Astrocyte (in vitro differentiated cells and primary cell): ENCODE measurements at regions not wholly inside any gene's neighbourhood (a gene's known extent, or its start where the extent isn't known, plus 50 kb on each side); places are given as distances from the start of the nearest gene placed in this dataset.

Experiments used
- DNase-seq: peaks from one replicate; pipeline ENCODE4 v3.0.0-alpha.2; 2010; ENCODE audit warnings: low read depth
- FAIRE-seq: peaks from 2 replicates; lab custom pipeline; 2011; peaks lifted over from hg19 to GRCh38; lab: Jason Lieb, UNC
- H2AFZ ChIP-seq: 2 replicates; pipeline ENCODE4 v1.6.0; 2012; ENCODE audit warnings: low read depth, low read length, inconsistent platforms
- H3K27ac ChIP-seq: 2 replicates; pipeline ENCODE4 v1.5.1; 2011; ENCODE audit warnings: low read depth, low read length, inconsistent platforms
- H3K27me3 ChIP-seq: 2 replicates; pipeline ENCODE4 v1.6.0; 2011; ENCODE audit warnings: low read length, inconsistent platforms; ENCODE audit not compliant: insufficient read depth
- H3K36me3 ChIP-seq: 2 replicates; pipeline ENCODE4 v1.5.1; 2011; ENCODE audit warnings: low read length, inconsistent platforms; ENCODE audit not compliant: insufficient read depth
- H3K4me1 ChIP-seq: 2 replicates; pipeline ENCODE4 v1.5.1; 2011; ENCODE audit warnings: low read length, inconsistent platforms; ENCODE audit not compliant: insufficient read depth
- H3K4me2 ChIP-seq: 2 replicates; pipeline ENCODE4 v1.6.0; 2012; ENCODE audit warnings: low read length, inconsistent platforms
- H3K4me3 ChIP-seq: 2 replicates; pipeline ENCODE4 v1.5.1; 2011; ENCODE audit warnings: low read depth, mild to moderate bottlenecking, low read length, inconsistent platforms; ENCODE audit not compliant: insufficient read depth
- H3K79me2 ChIP-seq: 2 replicates; pipeline ENCODE4 v1.6.0; 2012; ENCODE audit warnings: mild to moderate bottlenecking, low read length, inconsistent platforms; ENCODE audit not compliant: insufficient read depth
- H3K9ac ChIP-seq: 2 replicates; pipeline ENCODE4 v1.6.0; 2012; ENCODE audit warnings: mild to moderate bottlenecking, low read length, inconsistent platforms
- H3K9me3 ChIP-seq: 2 replicates; pipeline ENCODE4 v1.5.1; 2012; ENCODE audit warnings: low read depth, mild to moderate bottlenecking, low read length, inconsistent platforms; ENCODE audit not compliant: insufficient read depth
- H4K20me1 ChIP-seq: 2 replicates; pipeline ENCODE4 v1.6.0; 2012; ENCODE audit warnings: low read length, inconsistent platforms; ENCODE audit not compliant: insufficient read depth
- H3K27ac Mint-ChIP-seq: one replicate; pipeline ENCODE4 v1.8.0; 2021; ENCODE audit warnings: mild to moderate bottlenecking, mixed read lengths; ENCODE audit not compliant: unreplicated experiment
- H3K27me3 Mint-ChIP-seq: one replicate; pipeline ENCODE4 v1.8.0; 2021; ENCODE audit warnings: low read depth, mixed read lengths; ENCODE audit not compliant: unreplicated experiment
- H3K36me3 Mint-ChIP-seq: one replicate; pipeline ENCODE4 v1.8.0; 2021; ENCODE audit warnings: low read depth, mixed read lengths; ENCODE audit not compliant: unreplicated experiment
- H3K4me1 Mint-ChIP-seq: one replicate; pipeline ENCODE4 v1.8.0; 2021; ENCODE audit warnings: low read depth, mixed read lengths; ENCODE audit not compliant: unreplicated experiment
- H3K4me3 Mint-ChIP-seq: one replicate; pipeline ENCODE4 v1.8.0; 2021; ENCODE audit warnings: mild to moderate bottlenecking, moderate library complexity, mixed read lengths; ENCODE audit not compliant: unreplicated experiment
- H3K9me3 Mint-ChIP-seq: one replicate; pipeline ENCODE4 v1.8.0; 2021; ENCODE audit warnings: mild to moderate bottlenecking, mixed read lengths; ENCODE audit not compliant: unreplicated experiment
- EZH2 ChIP-seq: IDR thresholded peaks from 2 replicates; pipeline ENCODE4 v1.6.1; 2012; ENCODE audit warnings: mild to moderate bottlenecking, low read length, inconsistent platforms; ENCODE audit not compliant: insufficient read depth
- TF ChIP-seq, protein P1 (sequence below): IDR thresholded peaks from 2 replicates; pipeline ENCODE4 v1.5.1; 2011; ENCODE audit warnings: low read depth, mild to moderate bottlenecking, inconsistent platforms, low read length, moderate library complexity; ENCODE audit not compliant: insufficient read depth

DNA sequence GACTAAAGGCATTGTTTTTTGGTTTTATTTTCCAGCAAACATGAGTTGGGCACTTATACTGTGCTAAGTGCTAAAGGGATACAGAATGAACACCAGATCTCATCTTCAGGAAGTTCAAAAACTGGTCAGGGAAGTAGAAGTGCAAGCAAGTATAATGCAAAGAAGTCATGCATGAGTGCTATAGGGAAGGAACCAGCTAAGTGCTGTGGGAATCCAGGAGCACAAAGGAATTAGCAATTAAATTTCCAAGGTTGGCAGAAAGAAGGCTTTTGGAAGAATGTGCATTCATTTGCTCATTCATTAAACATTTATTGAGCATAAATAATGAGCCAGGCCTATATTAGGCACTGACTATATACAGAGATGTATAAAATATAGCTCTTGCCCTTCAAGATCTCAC, 143.7 kb upstream of the ARHGAP42 start:
- no peak overlapping the region for H2AFZ ChIP-seq
- Mint-ChIP-seq H3K4me3 (no peak overlapping the region), H3K36me3 (no peaks in the 10 kb centered on the region), H3K27ac (no peak overlapping the region), H3K9me3 (no peaks in the 10 kb centered on the region), H3K27me3 (no peaks in the 10 kb centered on the region), H3K4me1 (peaks cover 7% of the 10 kb centered on the region)
- H3K27ac ChIP-seq = no peak overlapping the region
- H3K9me3 ChIP-seq = no peaks in the 10 kb centered on the region
- DNase-seq (no peak), FAIRE-seq (no peak)
- no peak overlapping the region for H3K4me3 ChIP-seq
- peaks cover 5% of the 10 kb centered on the region for H3K4me1 ChIP-seq
- no peaks in the 10 kb centered on the region for H3K36me3 ChIP-seq
- H3K9ac ChIP-seq = no peak overlapping the region
- TF ChIP-seq EZH2 = no peak
- TF ChIP-seq, protein P1, sequence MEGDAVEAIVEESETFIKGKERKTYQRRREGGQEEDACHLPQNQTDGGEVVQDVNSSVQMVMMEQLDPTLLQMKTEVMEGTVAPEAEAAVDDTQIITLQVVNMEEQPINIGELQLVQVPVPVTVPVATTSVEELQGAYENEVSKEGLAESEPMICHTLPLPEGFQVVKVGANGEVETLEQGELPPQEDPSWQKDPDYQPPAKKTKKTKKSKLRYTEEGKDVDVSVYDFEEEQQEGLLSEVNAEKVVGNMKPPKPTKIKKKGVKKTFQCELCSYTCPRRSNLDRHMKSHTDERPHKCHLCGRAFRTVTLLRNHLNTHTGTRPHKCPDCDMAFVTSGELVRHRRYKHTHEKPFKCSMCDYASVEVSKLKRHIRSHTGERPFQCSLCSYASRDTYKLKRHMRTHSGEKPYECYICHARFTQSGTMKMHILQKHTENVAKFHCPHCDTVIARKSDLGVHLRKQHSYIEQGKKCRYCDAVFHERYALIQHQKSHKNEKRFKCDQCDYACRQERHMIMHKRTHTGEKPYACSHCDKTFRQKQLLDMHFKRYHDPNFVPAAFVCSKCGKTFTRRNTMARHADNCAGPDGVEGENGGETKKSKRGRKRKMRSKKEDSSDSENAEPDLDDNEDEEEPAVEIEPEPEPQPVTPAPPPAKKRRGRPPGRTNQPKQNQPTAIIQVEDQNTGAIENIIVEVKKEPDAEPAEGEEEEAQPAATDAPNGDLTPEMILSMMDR = no peak
- H3K4me2 ChIP-seq = no peak overlapping the region
- H3K27me3 ChIP-seq = no peaks in the 10 kb centered on the region
- no peaks in the 10 kb centered on the region for H4K20me1 ChIP-seq
- H3K79me2 ChIP-seq = no peaks in the 10 kb centered on the region

- Mint-ChIP-seq H3K27ac (no peak overlapping the region), H3K4me3 (no peak overlapping the region), H3K4me1 (peaks cover 7% of the 10 kb centered on the region), H3K36me3 (no peaks in the 10 kb centered on the region), H3K9me3 (no peaks in the 10 kb centered on the region), H3K27me3 (no peaks in the 10 kb centered on the region)
- H3K27me3 ChIP-seq = no peaks in the 10 kb centered on the region
- FAIRE-seq = no peak
- TF ChIP-seq, protein P1 = no peak
- TF ChIP-seq EZH2 = no peak
- H3K9ac ChIP-seq = no peak overlapping the region
- peaks cover 5% of the 10 kb centered on the region for H3K4me1 ChIP-seq
- no peaks in the 10 kb centered on the region for H4K20me1 ChIP-seq
- H3K36me3 ChIP-seq = no peaks in the 10 kb centered on the region
- H3K79me2 ChIP-seq = no peaks in the 10 kb centered on the region
- no peaks in the 10 kb centered on the region for H3K9me3 ChIP-seq
- no peak overlapping the region for H3K27ac ChIP-seq
- no peak overlapping the region for H2AFZ ChIP-seq
- no peak overlapping the region for H3K4me2 ChIP-seq
- no peak overlapping the region for H3K4me3 ChIP-seq
- no peak for DNase-seq
These were observed 141.5 kb upstream of the ARHGAP42 start for GRCh38 chr11:100545556-100545955.

DNA sequence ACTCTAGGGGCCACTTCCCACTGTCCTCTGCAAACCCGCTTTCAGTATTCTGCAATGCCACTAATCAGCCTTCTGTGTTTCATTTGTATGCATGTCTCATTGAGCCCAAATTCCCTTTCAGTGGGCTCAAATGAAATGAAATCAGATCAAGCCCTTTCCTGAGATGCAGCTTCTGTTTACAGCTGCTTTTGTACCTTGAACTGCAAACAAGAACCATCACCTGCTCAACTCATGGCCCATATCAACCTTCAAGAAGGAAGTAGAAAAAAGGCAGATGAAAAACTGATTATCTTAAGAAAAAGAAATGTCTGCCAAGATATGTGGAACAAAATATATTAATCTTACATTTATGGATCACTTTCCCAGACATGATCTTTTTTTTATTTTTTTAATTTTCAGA, 141.1 kb upstream of the ARHGAP42 start:
- DNase-seq (no peak), FAIRE-seq (no peak)
- no peak overlapping the region for H3K27ac Mint-ChIP-seq
- Histone ChIP-seq H4K20me1 (no peaks in the 10 kb centered on the region), H3K27ac (no peak overlapping the region), H3K9ac (no peak overlapping the region), H3K4me1 (peaks cover 5% of the 10 kb centered on the region), H3K79me2 (no peaks in the 10 kb centered on the region), H2AFZ (no peak overlapping the region), H3K4me3 (no peak overlapping the region), H3K27me3 (no peaks in the 10 kb centered on the region), H3K9me3 (no peaks in the 10 kb centered on the region), H3K4me2 (no peak overlapping the region), H3K36me3 (no peaks in the 10 kb centered on the region)
- no peaks in the 10 kb centered on the region for H3K9me3 Mint-ChIP-seq
- H3K4me3 Mint-ChIP-seq = no peak overlapping the region
- no peaks in the 10 kb centered on the region for H3K27me3 Mint-ChIP-seq
- peaks cover 7% of the 10 kb centered on the region for H3K4me1 Mint-ChIP-seq
- H3K36me3 Mint-ChIP-seq = no peaks in the 10 kb centered on the region
- TF ChIP-seq, protein P1 = no peak
- no peak for TF ChIP-seq EZH2
